ENCODE measurements at regions not wholly inside any gene's neighbourhood (a gene's known extent, or its start where the extent isn't known, plus 50 kb on each side); places are given as distances from the start of the nearest gene placed in this dataset.

DNA sequence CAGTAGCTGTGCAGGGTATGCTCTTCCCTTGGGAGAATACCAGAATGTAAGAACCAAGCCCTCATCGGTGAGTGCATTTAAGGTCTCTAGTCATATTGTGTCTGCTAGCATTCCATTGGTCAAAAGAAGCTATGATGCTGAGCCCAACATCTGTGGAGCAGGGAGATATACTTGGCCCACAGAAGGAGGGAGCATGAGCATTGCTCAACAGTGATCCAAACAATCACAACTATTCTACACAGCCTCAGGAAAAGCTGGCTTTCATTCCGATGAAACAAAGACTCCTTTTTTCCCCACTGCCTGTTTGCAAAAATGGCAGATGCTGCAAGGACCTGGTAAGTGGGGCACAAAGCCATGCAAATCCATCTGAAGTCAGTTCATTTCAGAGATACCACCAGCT is 80.6 kb upstream of the DHX15 start:
- TF ChIP-seq, protein P1, sequence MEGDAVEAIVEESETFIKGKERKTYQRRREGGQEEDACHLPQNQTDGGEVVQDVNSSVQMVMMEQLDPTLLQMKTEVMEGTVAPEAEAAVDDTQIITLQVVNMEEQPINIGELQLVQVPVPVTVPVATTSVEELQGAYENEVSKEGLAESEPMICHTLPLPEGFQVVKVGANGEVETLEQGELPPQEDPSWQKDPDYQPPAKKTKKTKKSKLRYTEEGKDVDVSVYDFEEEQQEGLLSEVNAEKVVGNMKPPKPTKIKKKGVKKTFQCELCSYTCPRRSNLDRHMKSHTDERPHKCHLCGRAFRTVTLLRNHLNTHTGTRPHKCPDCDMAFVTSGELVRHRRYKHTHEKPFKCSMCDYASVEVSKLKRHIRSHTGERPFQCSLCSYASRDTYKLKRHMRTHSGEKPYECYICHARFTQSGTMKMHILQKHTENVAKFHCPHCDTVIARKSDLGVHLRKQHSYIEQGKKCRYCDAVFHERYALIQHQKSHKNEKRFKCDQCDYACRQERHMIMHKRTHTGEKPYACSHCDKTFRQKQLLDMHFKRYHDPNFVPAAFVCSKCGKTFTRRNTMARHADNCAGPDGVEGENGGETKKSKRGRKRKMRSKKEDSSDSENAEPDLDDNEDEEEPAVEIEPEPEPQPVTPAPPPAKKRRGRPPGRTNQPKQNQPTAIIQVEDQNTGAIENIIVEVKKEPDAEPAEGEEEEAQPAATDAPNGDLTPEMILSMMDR (IDR thresholded peaks at IDR 0.05): no peak
- TF ChIP-seq POLR2A (IDR thresholded peaks at IDR 0.05): no peak
